ENCODE measurements at regions not wholly inside any gene's neighbourhood (a gene's known extent, or its start where the extent isn't known, plus 50 kb on each side); places are given as distances from the start of the nearest gene placed in this dataset.

DNA sequence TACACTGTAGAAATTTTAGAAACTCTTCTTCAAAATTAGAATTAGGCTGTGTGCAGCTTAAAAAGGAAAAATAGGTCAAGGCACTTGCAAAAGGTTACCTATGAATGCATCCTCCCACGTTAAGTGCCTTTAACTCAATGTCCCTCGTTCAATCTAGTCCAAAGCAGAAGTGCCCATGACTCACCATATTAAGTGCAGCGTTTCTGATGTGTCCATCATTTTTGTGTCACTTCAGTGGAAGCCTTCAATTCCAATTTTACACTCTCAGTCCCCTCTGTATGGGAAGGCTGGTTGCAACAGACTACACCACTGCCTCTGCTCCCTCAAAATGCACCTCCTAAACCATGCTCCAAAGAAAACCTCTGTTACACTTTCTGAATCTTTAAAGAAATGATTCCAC, 53.4 kb downstream of the FOXB1 start:
- DNase-seq (ENCODE audit: low read depth), result no peak
- H3K4me3 ChIP-seq (ENCODE audit: low read depth, low read length), result no peak overlapping the region

DNA sequence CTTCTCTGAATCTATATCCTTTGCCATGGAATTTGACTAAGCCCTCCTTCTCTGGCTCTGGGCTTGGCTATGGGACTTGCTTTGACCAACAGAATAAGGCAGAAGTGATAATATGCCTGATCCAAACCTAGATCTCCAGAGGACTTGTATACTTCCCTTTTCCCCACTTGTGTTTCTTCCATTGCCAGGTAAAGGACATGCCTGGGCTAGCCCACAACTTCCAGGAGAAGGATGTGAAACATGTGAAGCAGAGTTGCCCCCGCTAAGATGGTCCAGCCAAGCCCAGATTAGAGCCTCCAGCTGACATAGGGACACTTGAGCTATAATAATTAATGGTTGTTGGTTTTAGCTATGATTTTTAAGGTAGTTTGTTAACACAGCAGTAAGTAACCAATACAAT, 55.1 kb downstream of the FOXB1 start:
- H3K4me3 ChIP-seq (ENCODE audit: low read depth, low read length), result no peak overlapping the region
- DNase-seq (ENCODE audit: low read depth), result no peak

DNA sequence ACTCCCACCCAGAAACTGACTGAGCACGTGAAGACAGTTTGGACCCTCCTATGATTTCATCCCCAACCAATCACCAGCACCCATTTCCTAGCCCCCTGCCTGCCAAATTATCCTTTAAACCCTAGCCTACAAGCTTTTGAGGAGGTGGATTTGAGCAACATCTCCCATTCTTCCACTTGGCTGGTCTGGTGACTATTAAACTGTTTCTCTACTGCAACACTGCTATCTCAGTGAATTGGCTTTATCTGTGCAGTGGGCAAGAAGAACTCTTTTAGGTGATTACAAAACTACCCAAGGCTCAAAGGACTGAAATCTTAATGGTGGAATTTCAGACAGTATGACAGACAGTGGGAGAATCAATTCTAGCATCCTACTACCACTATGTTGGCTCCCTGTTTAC, 57.6 kb downstream of the FOXB1 start:
- DNase-seq (ENCODE audit: low read depth), result no peak
- no peak overlapping the region for H3K4me3 ChIP-seq (ENCODE audit: low read depth, low read length)

DNA sequence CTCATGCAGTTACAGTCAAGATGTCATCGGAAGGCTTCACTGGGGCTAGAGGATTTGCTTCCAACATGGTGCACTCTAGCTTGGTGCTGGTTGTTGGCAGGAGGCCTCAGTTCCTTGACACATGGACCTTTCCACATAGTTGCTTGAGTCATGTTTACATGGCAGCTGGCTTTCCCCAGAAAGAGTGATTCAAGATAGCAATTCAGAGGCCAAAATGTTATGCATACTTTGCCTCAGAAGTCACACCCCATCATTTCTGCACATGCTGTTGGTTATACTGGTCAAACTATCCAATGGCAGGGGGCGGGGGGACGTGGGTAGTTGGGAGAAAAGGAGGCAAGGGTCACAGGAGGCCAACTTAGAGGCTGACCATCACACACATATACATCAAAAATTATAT, 58.7 kb downstream of the FOXB1 start:
- no peak overlapping the region for H3K4me3 ChIP-seq (ENCODE audit: low read depth, low read length)
- DNase-seq (ENCODE audit: low read depth), result no peak

DNA sequence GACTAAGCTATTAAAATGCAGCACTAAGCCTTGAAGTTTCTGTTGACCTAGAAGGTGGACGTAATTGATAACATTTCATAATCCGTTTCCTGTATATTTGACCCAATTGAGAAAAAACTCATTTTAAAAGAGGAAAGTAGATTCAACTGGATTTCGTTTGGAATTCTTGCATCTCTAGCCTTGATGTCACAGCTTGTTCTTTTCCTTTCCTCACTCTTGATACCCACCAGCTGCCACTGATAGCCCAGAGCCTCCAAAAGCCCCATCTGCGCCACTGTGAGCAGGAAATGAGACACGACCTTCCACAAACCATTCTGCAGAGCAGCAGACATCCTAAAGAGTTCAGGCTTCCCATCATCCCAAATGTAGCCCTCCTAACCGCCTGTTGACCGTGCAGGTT, 61.8 kb downstream of the FOXB1 start:
- H3K4me3 ChIP-seq (ENCODE audit: low read depth, low read length), result no peak overlapping the region
- DNase-seq (ENCODE audit: low read depth), result no peak

DNA sequence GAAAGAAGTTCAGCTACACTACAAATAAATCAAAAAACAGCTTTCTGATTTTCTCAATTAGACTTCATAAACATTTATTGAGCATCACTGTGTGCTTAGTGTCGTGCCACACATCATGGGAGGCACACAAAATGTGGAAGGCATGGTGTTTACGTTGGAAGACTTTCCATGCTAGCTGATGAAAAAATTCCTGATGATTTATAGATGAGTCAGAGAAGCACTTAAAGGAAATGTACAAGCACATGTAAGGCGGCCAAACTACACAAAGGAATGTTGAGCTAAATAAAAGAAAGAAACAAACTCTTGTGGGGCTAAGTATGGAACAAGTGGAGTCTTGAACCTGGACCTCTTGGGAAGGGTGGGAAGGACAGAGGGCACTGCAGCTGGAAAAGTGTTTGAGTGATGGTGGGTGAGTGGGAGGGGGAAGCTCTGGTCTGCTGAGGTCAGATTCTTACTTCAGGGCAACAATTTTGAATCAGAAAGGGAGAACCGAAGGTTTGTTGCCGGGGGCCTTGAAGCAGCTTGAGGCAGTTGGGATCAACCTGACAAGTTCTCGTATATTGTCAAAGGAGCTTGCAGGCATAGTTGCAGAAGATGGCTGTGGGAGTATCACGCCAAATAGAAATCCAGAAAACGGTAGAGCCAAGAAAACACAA, 66.9 kb downstream of the FOXB1 start:
- DNase-seq (ENCODE audit: low read depth), result peak; percentile 81
- H3K4me3 ChIP-seq (ENCODE audit: low read depth, low read length), result no peak overlapping the region

DNA sequence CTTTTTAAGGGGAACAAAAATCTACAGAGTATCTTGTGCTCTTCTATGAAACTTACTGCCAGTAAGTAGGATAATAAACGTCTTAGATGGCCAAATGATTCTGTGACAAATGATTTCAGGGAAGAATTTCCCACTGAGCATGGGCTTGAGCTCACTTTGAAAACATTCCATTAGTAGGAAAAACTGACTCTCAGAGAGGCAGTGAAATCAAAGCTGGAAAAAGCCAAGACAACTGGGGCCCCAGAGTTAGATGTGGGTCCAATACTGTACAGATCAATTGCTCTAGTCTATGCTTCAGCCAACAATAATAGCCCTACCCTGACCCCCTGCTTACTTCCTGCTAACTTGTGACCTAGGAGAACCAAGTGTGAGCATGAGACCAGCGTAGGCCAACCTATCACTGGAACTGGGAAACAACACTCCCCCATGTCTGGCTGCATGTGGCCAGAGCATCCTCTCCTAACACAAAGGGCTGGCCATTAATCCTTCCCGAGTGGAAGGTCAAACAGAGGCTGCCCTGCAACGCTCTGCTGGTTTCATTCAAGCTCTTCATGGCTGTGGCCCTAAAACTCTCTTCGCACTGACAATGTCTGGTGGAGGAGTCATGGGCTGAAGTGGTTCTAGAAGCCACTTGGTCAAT, 68.8 kb downstream of the FOXB1 start:
- DNase-seq (ENCODE audit: low read depth), result no peak
- no peak overlapping the region for H3K4me3 ChIP-seq (ENCODE audit: low read depth, low read length)

DNA sequence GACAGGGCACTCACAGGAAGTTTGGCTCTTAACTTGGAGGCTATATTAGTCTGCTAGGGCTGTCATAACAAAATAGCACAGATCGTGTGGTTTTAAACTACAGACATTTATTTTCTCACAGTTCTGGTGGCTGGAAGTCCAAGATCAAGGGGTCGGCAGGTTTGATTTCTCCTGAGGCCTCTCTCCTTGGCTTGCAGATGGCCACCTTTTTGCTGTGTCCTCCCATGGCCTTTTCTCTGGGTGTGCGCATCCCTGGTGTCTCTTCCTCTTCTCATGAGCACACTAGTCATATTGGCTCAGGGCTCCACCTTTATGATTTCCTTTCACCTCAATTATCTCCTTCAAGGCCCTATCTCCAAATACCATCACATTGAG, 69.3 kb downstream of the FOXB1 start:
- no peak overlapping the region for H3K4me3 ChIP-seq (ENCODE audit: low read depth, low read length)
- no peak for DNase-seq (ENCODE audit: low read depth)

DNA sequence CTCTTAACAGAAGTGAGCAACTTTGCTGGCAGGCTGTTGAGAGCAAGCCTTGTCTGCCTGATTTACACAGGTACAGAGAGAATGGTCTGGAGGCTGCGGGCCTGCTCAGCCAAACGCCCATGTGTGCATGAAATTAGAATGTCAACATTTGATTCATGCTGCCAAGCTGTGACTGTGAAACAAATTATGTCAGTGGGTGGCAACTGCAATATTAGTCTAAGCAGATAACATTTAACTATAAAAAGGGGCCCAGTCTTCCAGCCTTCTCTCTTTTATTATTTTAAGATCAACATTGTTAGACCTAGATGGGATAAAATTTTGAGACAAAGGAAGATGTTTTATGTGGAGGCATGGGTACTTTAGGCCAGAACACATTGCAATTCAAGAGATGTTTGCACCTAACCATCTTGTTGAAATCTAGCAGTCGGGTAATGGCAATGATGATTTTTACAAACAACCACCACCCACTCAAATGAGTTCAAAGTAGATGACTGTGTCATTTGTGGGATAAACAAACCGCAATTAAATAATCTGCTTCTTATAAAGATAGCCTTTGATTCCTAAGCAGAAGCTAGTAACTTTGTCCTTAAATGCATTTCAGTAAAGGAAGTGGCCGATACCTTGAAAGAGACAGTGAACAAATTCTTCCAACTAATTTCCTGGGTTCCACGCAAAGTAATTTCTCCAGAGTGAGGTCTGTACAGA, 70.2 kb downstream of the FOXB1 start:
- H3K4me3 ChIP-seq (ENCODE audit: low read depth, low read length), result no peak overlapping the region
- DNase-seq (ENCODE audit: low read depth), result no peak

DNA sequence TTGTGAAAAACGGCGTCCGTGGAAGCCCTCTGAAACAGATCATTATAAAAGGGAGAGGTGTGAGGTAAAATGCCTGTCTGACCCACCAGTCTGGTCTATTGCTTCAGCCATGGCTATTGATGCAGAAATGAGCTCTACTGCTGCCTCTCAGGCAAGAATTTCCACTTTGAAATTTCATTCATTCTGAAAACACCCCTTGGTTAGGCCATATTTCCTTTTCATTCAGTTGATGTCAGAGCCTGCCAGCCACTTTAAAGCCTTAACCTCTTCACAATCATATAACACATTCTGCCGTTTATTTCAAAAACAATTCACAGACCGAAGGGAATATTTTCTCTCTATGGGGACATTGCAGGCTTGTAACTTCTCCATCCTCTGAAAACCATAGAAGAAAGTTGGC, 71.9 kb downstream of the FOXB1 start:
- H3K4me3 ChIP-seq (ENCODE audit: low read depth, low read length), result no peak overlapping the region
- no peak for DNase-seq (ENCODE audit: low read depth)

DNA sequence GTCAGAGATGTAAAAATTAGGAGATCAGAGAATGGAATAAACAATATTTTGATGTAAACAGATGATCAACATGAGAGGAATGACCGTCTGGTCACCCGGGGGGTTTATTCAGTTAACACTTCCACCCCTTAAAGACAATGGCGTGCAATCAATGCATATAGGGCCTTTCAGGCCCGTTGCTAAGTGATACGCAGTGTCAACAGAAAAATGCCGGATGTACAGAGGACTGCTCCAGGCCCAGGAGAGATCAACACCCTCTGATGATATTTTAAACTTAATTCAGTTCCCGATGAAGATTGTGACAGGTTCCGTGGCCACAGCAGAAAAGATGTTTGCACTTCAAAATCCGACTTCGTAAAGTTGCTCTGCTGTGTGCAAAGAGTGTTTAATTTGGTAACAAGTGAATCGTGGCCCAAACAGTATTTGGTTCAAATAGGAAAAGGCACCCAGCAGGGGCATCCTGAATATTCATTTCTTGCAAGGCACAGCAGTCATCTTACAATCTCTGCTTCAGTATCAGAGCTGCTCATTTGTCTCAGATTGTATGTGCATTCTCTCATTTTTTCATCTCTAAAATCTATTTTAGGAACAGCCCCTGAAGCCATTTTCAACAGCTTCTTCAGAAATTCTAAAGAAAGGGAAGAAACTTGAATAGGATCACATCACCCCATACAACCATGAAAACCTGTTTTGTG, 72.6 kb downstream of the FOXB1 start:
- DNase-seq (ENCODE audit: low read depth), result no peak
- no peak overlapping the region for H3K4me3 ChIP-seq (ENCODE audit: low read depth, low read length)

DNA sequence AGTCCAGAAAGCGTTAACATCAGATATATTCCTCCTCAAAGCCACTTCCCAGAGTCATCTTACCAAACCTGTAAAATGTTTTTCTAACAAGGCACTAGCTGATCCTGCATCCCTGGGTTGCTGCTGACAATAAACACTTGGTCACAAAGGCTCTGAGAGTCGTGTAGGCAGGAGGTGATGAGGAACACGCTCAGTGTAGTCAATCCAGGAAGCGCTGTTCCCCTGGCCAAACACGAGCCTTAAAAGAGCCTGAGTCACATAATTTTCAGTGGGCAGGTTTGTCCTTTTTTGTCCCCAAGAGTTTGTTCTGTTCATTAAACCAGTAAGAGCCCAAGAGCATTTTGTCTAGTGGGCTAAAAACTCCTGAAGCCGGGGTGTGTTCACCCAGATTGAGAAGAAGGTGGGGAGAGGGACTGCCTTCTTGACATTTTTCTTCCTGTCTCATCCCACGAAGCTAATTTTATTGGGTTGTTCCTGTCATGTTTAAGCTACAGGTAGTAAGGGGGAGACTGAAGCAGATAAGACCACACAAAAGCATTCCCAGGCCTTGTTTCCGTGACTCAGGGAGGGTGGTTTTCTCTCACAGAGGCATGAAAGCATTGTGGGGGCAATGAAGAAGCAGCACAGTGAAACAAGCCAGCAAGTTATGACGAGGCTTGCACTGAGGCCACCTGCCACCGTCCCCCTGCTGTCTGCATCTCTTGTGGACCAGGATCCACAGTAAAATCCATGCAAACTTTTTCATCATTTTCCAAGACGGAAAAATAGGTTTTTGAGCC, 73.7 kb downstream of the FOXB1 start:
- H3K4me3 ChIP-seq (ENCODE audit: low read depth, low read length), result no peak overlapping the region
- no peak for DNase-seq (ENCODE audit: low read depth)

DNA sequence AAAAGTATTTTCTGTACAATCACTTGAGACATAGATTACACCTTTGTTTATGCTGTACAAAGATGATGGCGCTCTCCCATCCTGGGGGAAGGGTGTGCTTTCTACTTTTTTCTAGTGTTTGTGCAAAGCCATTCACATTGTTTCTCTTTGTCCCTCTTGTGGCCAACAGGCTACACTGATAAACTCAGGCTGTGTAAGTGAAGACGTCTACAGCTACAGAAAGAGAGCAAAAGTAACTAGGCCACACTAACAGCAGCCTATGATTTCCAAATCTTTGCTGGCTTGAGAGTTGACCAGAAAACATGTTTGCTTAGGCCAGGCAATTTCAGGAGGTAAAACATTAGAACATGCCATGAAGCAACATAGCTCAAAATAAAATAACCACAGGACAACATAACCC, 75.1 kb downstream of the FOXB1 start:
- no peak for DNase-seq (ENCODE audit: low read depth)
- no peak overlapping the region for H3K4me3 ChIP-seq (ENCODE audit: low read depth, low read length)

DNA sequence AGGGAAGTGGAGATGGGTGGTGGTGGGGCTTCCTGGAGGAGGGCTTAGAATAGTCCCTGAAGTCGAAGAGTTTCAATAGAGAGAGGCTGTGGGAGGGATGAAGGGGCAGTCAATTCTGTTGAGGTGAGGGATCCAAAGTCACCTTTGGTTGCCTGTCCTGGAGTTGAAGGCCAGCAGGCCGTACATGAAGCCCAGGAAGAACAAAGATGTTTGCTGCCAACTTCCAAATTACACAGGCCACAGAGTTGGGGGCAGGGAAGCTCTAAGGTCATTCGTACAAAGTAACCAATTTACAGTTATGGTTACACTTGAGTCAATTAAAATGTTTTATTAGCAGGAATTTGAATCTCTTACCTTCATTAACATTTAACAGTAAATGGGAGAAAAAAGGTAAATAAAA, 77.9 kb downstream of the FOXB1 start:
- DNase-seq (ENCODE audit: low read depth), result no peak
- H3K4me3 ChIP-seq (ENCODE audit: low read depth, low read length), result no peak overlapping the region

DNA sequence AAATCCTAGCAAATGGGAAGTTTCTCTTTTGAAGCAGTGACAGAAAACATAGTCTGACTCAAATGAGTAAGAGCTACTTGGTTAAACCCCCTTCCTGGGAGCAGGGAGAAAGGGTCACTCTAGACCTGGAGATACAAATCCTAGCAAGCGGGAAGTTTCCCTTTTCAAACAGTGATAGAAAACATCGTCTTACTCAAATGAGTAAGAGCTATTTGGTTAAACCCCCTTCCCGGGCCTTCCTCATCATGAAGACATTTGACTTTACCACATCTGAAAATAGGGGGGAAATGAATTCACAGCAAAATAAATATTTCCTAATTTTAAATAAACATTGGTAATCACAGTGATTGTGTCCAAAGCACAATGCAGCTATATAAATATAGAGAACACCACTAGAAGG, 79.2 kb downstream of the FOXB1 start:
- no peak for DNase-seq (ENCODE audit: low read depth)
- no peak overlapping the region for H3K4me3 ChIP-seq (ENCODE audit: low read depth, low read length)

DNA sequence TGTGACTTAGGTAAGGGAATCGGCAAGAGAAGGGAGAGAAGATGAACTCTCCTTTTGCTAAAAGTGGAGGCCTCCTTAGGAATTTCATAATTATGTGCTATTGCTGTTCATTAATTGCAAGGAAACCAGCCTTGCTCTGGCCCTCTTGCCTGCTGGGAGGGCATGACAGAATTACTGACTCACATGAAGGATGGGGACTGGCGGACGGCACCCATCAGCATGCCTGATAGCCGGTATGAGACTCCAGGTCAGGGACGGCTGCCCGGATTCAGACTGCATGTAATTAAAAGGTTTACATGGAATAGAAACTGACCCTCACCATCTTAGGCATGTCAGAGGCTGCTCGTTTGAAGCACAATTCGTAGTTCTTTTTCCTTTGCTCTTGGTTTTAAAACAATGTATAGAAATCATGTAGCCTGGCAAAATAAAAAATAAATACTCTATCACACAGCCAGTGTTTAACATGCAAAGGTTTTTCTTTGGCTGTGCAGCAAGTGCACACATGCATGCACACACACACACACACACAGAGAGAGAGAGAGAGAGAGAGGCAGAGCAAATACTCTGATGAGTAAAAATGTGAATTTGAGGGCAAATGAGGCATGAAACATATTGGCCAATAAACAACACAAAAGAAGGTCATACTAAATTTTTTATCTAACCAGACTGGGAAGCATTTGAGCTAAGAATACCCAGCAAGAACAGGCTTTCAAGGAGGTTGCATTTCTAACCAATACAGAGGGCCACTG, 82.7 kb downstream of the FOXB1 start:
- H3K4me3 ChIP-seq (ENCODE audit: low read depth, low read length), result no peak overlapping the region
- DNase-seq (ENCODE audit: low read depth), result no peak

DNA sequence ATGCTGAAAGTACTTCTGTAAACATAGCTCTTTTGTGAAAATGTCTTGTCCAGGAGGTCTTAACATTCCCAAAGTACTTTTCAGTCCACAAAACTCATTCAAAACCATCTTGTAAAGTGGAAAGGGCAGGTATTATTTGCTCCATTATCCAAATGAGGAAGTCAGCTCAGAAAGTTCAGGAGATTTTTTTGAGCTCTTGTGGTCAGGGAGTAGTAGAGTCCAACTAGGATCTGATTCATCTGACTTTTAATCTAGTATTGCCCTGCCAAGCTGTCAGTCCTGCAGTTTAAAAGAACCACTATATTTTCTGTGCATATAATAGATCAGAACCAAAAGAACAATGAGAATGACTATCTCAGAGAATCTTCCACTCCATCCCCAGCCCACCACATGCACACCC, 83.5 kb downstream of the FOXB1 start:
- no peak for DNase-seq (ENCODE audit: low read depth)
- no peak overlapping the region for H3K4me3 ChIP-seq (ENCODE audit: low read depth, low read length)

DNA sequence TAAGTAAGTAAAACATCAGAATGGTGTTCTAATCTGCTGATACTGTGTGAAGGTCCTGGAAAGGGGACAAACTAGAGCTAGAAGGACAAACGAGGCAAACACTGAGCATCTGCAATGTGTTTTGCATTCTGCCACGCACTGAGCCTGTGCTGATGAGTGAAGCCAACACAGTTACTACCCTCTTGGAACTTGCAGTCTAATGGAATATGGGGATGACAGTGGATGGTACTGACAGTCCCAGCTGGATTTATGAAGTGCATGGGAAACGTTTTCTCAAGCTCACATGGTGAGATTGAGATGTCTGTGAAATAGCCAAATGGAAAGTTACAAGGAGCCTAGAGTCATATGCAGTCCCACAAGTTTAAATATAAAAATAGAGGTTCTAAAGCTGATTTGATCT, 86.6 kb downstream of the FOXB1 start:
- H3K4me3 ChIP-seq (ENCODE audit: low read depth, low read length), result no peak overlapping the region
- no peak for DNase-seq (ENCODE audit: low read depth)

DNA sequence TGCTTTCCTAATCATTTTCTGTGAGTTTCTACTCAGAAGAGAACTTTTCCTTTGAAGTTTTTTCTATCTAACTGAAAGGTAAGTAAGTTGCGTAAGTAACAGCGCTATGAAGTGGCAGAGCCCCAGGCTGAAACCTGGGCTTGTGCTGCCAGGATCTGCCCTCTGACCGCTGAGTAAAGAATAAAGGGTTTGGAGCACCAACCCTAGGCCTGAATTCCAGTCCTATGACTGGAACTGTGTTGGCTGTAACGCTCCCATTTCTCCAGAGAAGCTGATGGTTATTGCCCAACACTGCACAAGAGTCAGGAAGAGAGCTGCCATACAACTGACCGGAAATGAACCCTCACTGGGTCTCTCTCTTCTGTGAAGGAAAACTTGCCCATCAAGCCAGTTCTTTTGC, 87.0 kb downstream of the FOXB1 start:
- no peak overlapping the region for H3K4me3 ChIP-seq (ENCODE audit: low read depth, low read length)
- DNase-seq (ENCODE audit: low read depth), result peak; percentile 81

Measured in skeletal muscle cell (primary cell).